Lung microvascular endothelial cell (primary cell): ENCODE measurements at regions not wholly inside any gene's neighbourhood (a gene's known extent, or its start where the extent isn't known, plus 50 kb on each side); places are given as distances from the start of the nearest gene placed in this dataset.

ENCODE experiments used
- DNase-seq, 2 donors: peaks; one replicate each; pipeline versions ENCODE4 v3.0.0 to v3.0.0-alpha.2; 2010; ENCODE audit warnings: low read depth in 2 of 2

DNA sequence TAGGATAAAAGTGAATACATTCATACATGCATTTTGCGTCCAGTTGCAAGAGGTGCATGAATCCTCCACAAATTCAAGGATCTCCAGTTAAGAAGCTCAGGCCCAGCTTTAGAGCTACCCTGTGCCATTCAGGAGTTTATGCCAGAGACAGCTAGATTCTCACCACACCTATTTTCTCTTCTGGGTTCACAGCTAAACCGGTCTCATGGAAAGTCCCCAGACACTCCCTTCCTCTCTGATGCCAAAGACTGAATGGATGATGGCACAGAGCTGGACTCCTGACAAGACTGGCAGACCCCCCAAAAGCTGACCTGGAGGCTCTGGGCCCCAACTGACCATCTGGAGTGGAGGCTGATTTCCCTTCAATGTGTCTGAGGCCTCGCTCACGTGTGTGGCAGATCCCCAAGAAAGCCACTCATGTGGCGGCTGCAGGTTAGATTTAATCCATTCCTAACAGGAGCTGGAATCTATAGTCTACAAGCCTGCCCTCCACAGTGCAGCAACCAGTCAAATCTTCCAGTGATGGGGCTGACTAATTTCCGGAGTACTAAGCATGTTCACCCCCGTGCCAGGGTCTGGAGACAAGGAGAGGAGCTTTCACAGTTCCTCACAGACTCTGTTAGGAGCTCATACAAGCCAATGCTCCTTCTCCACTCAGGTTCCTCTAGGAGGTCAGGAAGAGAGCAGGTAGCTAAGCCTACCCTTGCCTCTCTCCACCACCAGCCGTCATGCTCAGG is 257.1 kb downstream of the BCL11A start:
- no peak for DNase-seq

DNA sequence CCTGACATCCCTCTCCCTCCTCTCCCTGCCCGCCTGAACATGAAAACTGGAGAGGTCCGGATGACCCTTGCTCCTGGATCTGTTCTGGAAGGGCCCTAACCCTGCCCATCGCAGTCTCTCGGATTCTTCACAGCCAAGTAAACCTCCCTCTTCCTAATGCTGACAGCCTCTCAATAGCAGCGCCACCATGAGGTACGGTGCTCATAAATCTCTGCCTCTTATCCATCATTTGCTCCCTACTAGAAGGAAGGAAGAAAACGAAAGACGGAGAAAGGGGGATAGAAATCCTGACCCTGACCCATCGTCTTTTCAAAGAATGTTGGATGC is 257.9 kb downstream of the BCL11A start:
- DNase-seq, result no peak

GRCh38 chr2:60294901-60295635 is 258.4 kb downstream of the BCL11A start:
- DNase-seq, result no peak

DNA sequence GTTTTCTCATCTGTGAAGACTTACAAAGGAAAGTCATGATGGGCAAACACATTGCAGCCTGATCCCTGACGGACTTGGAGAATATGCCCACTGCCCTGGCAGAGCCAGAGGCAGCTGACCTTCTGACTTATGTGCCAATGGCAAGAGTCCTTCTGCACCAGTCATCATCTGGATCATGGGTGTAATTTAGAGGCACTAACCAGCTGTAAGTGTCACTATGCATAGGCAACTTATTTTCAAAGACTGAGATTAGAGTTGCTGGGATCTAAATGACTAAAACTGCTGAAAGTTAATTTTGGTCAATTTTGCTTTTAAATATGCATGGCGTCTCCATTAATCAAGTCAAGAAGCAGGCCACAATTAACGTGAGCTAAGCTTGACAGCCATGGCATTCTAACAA is 261.2 kb downstream of the BCL11A start:
- DNase-seq, result no peak

GRCh38 chr2:60290509-60290908 is 262.9 kb downstream of the BCL11A start:
- no peak for DNase-seq

- no peak for DNase-seq
These were observed 267.7 kb downstream of the BCL11A start for GRCh38 chr2:60285626-60286316.

DNA sequence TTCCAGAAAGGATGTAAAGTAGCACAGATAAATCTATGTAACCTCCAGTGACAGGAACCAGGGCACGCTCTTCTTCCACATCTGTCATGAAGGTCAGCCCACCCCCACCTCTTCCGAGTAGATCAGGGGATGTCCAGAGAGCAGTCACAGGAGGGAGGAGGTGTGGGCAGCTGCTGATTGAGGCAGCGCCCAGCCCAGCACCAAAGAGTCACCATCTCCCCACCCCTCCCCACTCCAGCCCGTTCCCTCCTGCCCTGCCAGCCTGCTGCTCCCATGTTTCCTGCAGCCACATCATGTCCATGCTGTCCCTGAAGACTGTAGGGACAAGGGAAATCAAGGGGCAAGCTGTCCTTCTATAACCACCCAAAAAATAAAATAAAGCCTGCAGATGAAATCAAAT is 269.8 kb downstream of the BCL11A start:
- DNase-seq, result no peak

- no peak for DNase-seq
These were observed 270.6 kb downstream of the BCL11A start for GRCh38 chr2:60282886-60283285.

DNA sequence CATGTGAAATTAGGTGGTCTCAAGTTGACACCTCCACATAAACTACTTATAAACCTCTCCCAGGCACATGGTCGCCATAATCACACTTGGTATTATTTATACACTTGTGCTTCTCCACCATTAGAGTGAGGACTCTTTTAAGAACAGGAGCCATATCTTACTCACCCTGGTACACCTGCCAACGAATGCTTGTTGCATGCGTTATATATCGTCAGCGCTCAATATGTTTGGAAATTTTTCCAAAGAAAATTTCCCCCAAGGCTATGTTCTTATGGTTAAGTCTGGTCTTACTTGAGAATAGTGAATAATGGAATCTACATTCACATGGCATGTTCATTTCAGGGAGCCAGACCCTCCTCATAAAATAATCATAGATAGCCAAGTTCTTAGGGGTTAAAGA is 271.7 kb downstream of the BCL11A start:
- DNase-seq, result no peak

GRCh38 chr2:60280238-60280637 is 273.2 kb downstream of the BCL11A start:
- DNase-seq, result no peak

DNA sequence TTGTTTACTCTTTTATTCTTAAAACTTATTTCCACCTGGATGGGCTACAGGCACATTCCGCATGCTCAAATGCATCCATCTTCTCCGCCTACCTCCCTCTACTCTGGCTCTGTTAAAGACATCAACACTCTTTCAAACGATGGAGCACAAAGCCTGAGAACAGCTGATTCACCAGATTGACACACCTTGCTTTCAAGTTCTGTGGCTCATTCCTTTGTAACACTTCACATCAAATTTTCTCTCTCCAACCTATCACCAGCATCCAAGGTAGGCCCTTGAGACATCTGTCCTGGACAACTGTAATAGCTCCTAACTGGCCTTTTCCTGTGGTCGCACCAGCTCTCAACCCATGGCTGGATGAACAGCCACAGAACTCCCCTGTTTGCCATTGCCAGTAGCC is 274.5 kb downstream of the BCL11A start:
- DNase-seq, result no peak

DNA sequence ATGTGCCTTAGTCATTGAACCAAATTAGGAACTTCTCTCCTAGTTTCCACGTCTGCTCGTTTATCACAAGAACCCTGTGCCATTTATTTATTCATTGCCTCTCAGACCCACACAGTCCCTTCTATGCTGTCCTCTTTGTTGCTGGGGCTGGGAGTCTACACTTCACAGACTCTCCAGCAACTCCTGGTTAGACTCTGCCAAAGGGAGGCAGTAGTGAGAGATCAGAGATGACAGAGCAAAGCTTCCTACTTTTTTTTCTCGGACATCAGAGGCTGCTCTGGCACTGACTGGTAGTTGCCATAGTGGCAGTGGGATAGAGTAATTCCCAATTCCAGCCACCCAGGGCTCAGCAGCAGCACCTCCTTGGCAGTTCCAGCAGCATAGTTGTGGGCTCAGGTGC is 277.5 kb downstream of the BCL11A start:
- no peak for DNase-seq

- no peak for DNase-seq
These were observed 279.6 kb downstream of the BCL11A start for GRCh38 chr2:60273836-60274235.

- no peak for DNase-seq
These were observed 281.7 kb downstream of the BCL11A start for GRCh38 chr2:60271713-60272112.

- DNase-seq, result no peak
These were observed 282.3 kb downstream of the BCL11A start for GRCh38 chr2:60271131-60271530.

GRCh38 chr2:60268661-60269060 is 284.8 kb downstream of the BCL11A start:
- DNase-seq, result no peak

DNA sequence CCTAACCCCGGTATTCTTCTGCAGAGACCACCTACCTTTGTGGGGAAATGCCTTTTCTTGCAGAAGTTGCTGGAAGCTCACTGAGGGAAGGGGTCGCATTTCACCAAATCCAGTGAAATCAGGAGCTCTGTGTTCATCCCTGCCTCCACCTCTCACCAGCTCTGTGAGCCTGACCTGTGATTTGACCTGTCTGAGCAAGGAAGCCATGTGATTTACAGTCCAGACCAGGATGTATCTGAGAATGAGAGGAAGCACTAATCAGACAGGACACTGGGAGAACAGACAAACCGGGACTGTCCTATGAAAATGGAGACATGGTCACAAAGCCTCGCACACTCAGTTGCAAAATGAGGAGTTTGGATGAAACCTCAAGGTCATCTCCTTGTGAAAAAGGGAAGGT is 285.4 kb downstream of the BCL11A start:
- peak in 1 of 2 donors; percentile 1 for DNase-seq

DNA sequence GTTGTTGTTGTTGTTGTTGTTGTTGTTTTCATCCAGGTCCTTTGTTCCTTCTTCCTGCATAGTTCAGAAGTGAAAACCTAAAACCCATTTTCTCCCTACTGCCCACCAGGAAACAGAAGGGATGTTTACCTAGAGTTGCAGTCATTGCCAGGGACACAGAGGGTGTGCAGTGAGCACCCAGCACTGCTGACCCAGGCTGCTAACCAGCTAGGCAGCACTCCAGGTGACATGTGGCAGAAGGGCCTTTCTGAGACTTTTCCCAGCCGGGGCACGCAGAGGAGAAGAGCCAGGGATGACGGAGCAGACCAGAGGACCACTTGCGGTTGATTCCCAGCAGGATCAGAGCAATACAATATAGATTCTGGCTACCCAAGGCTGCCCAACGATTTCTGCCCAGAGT is 286.3 kb downstream of the BCL11A start:
- no peak for DNase-seq

DNA sequence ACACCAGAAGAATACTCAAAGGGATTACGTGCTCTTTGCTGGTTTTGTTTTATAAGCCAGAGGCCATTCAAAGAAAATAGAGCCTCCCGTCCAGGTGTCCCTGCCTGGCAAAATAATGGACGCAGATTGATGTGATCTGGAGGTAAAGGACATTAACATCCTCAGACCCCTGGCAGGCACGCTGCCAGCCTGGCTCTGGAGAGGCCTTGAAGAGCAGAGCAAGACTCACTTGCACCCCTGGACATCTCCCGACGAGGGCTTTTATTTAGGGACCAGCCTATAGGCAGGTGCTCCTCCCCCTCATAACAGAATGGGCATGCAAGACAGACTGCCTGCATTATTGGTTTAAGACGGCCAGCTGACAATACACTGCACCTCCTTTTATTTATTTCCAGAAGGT is 291.3 kb downstream of the BCL11A start:
- no peak for DNase-seq

- no peak for DNase-seq
These were observed 292.7 kb downstream of the BCL11A start for GRCh38 chr2:60260639-60261296.

- DNase-seq, result no peak
These were observed 293.7 kb downstream of the BCL11A start for GRCh38 chr2:60259781-60260180.

DNA sequence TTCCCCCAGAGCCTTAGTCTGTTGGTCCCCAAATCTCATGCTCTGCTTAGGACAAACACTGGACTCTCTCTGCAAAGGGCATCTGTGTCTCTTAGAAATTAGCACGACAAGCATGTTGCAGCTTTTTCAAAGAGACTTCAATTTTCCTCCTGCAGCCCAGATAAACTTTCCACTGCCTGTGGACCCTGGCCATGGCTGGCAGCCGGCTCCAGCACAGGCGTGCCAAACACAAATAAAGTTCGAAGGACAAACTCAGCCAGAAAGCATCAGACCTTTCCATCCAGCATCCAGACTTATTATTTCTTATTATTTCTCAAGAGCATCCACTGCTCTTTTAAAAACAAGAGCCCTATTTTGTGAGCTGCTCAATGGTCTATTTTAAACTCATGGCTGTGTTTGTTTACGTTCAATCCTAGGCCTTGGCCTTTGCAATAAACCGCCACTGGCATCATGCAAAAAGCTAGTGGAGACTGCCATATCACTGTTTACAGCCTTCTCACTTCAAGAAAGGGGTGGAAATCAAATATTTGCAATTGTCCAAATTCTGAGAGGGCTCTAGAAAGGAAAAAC is 300.8 kb downstream of the BCL11A start:
- DNase-seq, result no peak
